Activated T-cell treated with anti-CD3 and anti-CD28 coated beads, Interleukin-2, amount 50 U/mL, for 48 hours (primary cell): ENCODE measurements at regions not wholly inside any gene's neighbourhood (a gene's known extent, or its start where the extent isn't known, plus 50 kb on each side); places are given as distances from the start of the nearest gene placed in this dataset.
"Not testable (repeated sequence)": the region's sequence is repeated elsewhere in the genome, so short reads cannot be mapped to it uniquely, and the experiment has no call there.

ENCODE experiments used
- DNase-seq, 2 experiments: peaks; one replicate each; pipeline ENCODE4 v3.0.0-alpha.2; 2020

- no peak for DNase-seq
Observed at GRCh38 chr21:27532076-27532475, 565.2 kb upstream of the ADAMTS5 start.

GRCh38 chr21:27528697-27529096 is 561.8 kb upstream of the ADAMTS5 start:
- DNase-seq: no peak

- DNase-seq: no peak
Observed at GRCh38 chr21:27526451-27526850, 559.6 kb upstream of the ADAMTS5 start.

GRCh38 chr21:27525780-27526179 is 558.9 kb upstream of the ADAMTS5 start:
- no peak for DNase-seq

GRCh38 chr21:27519361-27519760 is 552.5 kb upstream of the ADAMTS5 start:
- DNase-seq: no peak

GRCh38 chr21:27517177-27517576 is 550.3 kb upstream of the ADAMTS5 start:
- DNase-seq: not testable (repeated sequence)

GRCh38 chr21:27515676-27516075 is 548.8 kb upstream of the ADAMTS5 start:
- no peak for DNase-seq

- no peak for DNase-seq
Observed at GRCh38 chr21:27513825-27514224, 546.9 kb upstream of the ADAMTS5 start.

GRCh38 chr21:27513016-27513415 is 546.1 kb upstream of the ADAMTS5 start:
- no peak for DNase-seq

GRCh38 chr21:27511233-27511632 is 544.3 kb upstream of the ADAMTS5 start:
- DNase-seq: no peak

- DNase-seq: no peak
Observed at GRCh38 chr21:27507695-27508094, 540.8 kb upstream of the ADAMTS5 start.

- DNase-seq: no peak
Observed at GRCh38 chr21:27505516-27505915, 538.6 kb upstream of the ADAMTS5 start.

- DNase-seq: no peak
Observed at GRCh38 chr21:27502801-27503200, 535.9 kb upstream of the ADAMTS5 start.

- no peak for DNase-seq
Observed at GRCh38 chr21:27498025-27498424, 531.1 kb upstream of the ADAMTS5 start.

- no peak for DNase-seq
Observed at GRCh38 chr21:27495836-27496235, 528.9 kb upstream of the ADAMTS5 start.

- DNase-seq: no peak
Observed at GRCh38 chr21:27493542-27493941, 526.7 kb upstream of the ADAMTS5 start.

- no peak for DNase-seq
Observed at GRCh38 chr21:27487676-27488075, 520.8 kb upstream of the ADAMTS5 start.

- no peak for DNase-seq
Observed at GRCh38 chr21:27480841-27481261, 514.0 kb upstream of the ADAMTS5 start.

- DNase-seq: no peak
Observed at GRCh38 chr21:27477296-27477695, 510.4 kb upstream of the ADAMTS5 start.

- DNase-seq: no peak
Observed at GRCh38 chr21:27476696-27477095, 509.8 kb upstream of the ADAMTS5 start.

- no peak for DNase-seq
Observed at GRCh38 chr21:27475363-27475955, 508.6 kb upstream of the ADAMTS5 start.

- DNase-seq: no peak
Observed at GRCh38 chr21:27467366-27467765, 500.5 kb upstream of the ADAMTS5 start.

GRCh38 chr21:27466140-27466539 is 499.3 kb upstream of the ADAMTS5 start:
- DNase-seq: no peak

- DNase-seq: no peak
Observed at GRCh38 chr21:27464648-27465047, 497.8 kb upstream of the ADAMTS5 start.

- DNase-seq: no peak
Observed at GRCh38 chr21:27462726-27463125, 495.8 kb upstream of the ADAMTS5 start.

GRCh38 chr21:27454234-27454633 is 487.3 kb upstream of the ADAMTS5 start:
- no peak for DNase-seq
